Suprapubic skin (tissue), 3 donors: ENCODE measurements at regions not wholly inside any gene's neighbourhood (a gene's known extent, or its start where the extent isn't known, plus 50 kb on each side); places are given as distances from the start of the nearest gene placed in this dataset.

Experiments used
- CTCF ChIP-seq, 2 donors: fragments of 200-600 bp in 1 of 2; fragments of 450-650 bp in 1 of 2; sonication (generic) in 1 of 2; IDR thresholded peaks; one replicate each; pipeline ENCODE4 v1.5.1; 2016 to 2019; ENCODE audit warnings: antibody characterized with exemption in 2 of 2, mild to moderate bottlenecking in 1 of 2, moderate library complexity in 1 of 2
- POLR2AphosphoS5 ChIP-seq, 3 donors: sonication (generic); formaldehyde crosslinking; IDR thresholded peaks; one replicate each; pipeline ENCODE4 v1.6.1; 2017; ENCODE audit warnings: antibody characterized with exemption in 3 of 3

- TF ChIP-seq CTCF (IDR thresholded peaks at IDR 0.05) (no peak), POLR2AphosphoS5 (IDR thresholded peaks at IDR 0.05) (no peak)
These were observed 279.3 kb upstream of the B3GAT1 start for GRCh38 chr11:134691295-134691873.
